ENCODE measurements at regions not wholly inside any gene's neighbourhood (a gene's known extent, or its start where the extent isn't known, plus 50 kb on each side); places are given as distances from the start of the nearest gene placed in this dataset.
"Not testable (repeated sequence)": the region's sequence is repeated elsewhere in the genome, so short reads cannot be mapped to it uniquely, and the experiment has no call there.

GRCh38 chr10:65788271-65788670, 1137.6 kb upstream of the LRRTM3 start:
- H3K27me3 ChIP-seq (ENCODE audit: control insufficient read depth, insufficient read depth, low read length), result no peaks in the 10 kb centered on the region

GRCh38 chr10:65791979-65792378, 1133.9 kb upstream of the LRRTM3 start:
- no peak overlapping the region for H3K9ac ChIP-seq (ENCODE audit: low read depth, low read length)
- H3K4me3 ChIP-seq (ENCODE audit: low read depth, low read length), result no peak overlapping the region
- no peaks in the 10 kb centered on the region for H3K9me3 ChIP-seq (ENCODE audit: control insufficient read depth, insufficient read depth, low read length)
- H3K27me3 ChIP-seq (ENCODE audit: control insufficient read depth, insufficient read depth, low read length), result no peaks in the 10 kb centered on the region
- H3K36me3 ChIP-seq (ENCODE audit: control insufficient read depth, insufficient read depth, low read length), result no peaks in the 10 kb centered on the region
- peaks cover 7% of the 10 kb centered on the region; the same call in 1 of the 2 replicates for H3K4me1 ChIP-seq (ENCODE audit: control insufficient read depth, insufficient read depth, low read length)
- H3K27ac ChIP-seq (ENCODE audit: low read depth, low read length), result no peak overlapping the region

More at GRCh38 chr10:65788271-65788670, 1137.6 kb upstream of the LRRTM3 start:
- H3K9ac ChIP-seq (ENCODE audit: low read depth, low read length), result no peak overlapping the region
- H3K4me1 ChIP-seq (ENCODE audit: control insufficient read depth, insufficient read depth, low read length), result peaks cover 4% of the 10 kb centered on the region; the same call in 1 of the 2 replicates
- H3K27ac ChIP-seq (ENCODE audit: low read depth, low read length), result no peak overlapping the region
- no peaks in the 10 kb centered on the region for H3K9me3 ChIP-seq (ENCODE audit: control insufficient read depth, insufficient read depth, low read length)
- H3K36me3 ChIP-seq (ENCODE audit: control insufficient read depth, insufficient read depth, low read length), result no peaks in the 10 kb centered on the region
- no peak overlapping the region for H3K4me3 ChIP-seq (ENCODE audit: low read depth, low read length)

GRCh38 chr10:65793738-65794425, 1132.0 kb upstream of the LRRTM3 start:
- H3K36me3 ChIP-seq (ENCODE audit: control insufficient read depth, insufficient read depth, low read length), result no peaks in the 10 kb centered on the region
- no peak overlapping the region for H3K4me3 ChIP-seq (ENCODE audit: low read depth, low read length)
- no peaks in the 10 kb centered on the region for H3K9me3 ChIP-seq (ENCODE audit: control insufficient read depth, insufficient read depth, low read length)
- H3K27me3 ChIP-seq (ENCODE audit: control insufficient read depth, insufficient read depth, low read length), result no peaks in the 10 kb centered on the region
- no peak overlapping the region for H3K27ac ChIP-seq (ENCODE audit: low read depth, low read length)
- no peak overlapping the region for H3K9ac ChIP-seq (ENCODE audit: low read depth, low read length)
- peaks cover 7% of the 10 kb centered on the region; the same call in 1 of the 2 replicates for H3K4me1 ChIP-seq (ENCODE audit: control insufficient read depth, insufficient read depth, low read length)

GRCh38 chr10:65794861-65795260, 1131.0 kb upstream of the LRRTM3 start:
- not testable (repeated sequence) for H3K9ac ChIP-seq (ENCODE audit: low read depth, low read length); H3K27ac ChIP-seq (ENCODE audit: low read depth, low read length); H3K4me1 ChIP-seq (ENCODE audit: control insufficient read depth, insufficient read depth, low read length); H3K9me3 ChIP-seq (ENCODE audit: control insufficient read depth, insufficient read depth, low read length); H3K4me3 ChIP-seq (ENCODE audit: low read depth, low read length); H3K27me3 ChIP-seq (ENCODE audit: control insufficient read depth, insufficient read depth, low read length); H3K36me3 ChIP-seq (ENCODE audit: control insufficient read depth, insufficient read depth, low read length)

- Histone ChIP-seq H3K9me3 (ENCODE audit: control insufficient read depth, insufficient read depth, low read length) (no peaks in the 10 kb centered on the region), H3K4me3 (ENCODE audit: low read depth, low read length) (no peak overlapping the region), H3K27ac (ENCODE audit: low read depth, low read length) (no peak overlapping the region), H3K9ac (ENCODE audit: low read depth, low read length) (no peak overlapping the region), H3K36me3 (ENCODE audit: control insufficient read depth, insufficient read depth, low read length) (no peaks in the 10 kb centered on the region), H3K4me1 (ENCODE audit: control insufficient read depth, insufficient read depth, low read length) (peaks cover 7% of the 10 kb centered on the region; the same call in 1 of the 2 replicates), H3K27me3 (ENCODE audit: control insufficient read depth, insufficient read depth, low read length) (no peaks in the 10 kb centered on the region)
Measured at GRCh38 chr10:65796472-65796871, 1129.4 kb upstream of the LRRTM3 start.

GRCh38 chr10:65798133-65798532, 1127.7 kb upstream of the LRRTM3 start:
- H3K4me3 ChIP-seq (ENCODE audit: low read depth, low read length), result no peak overlapping the region
- H3K27ac ChIP-seq (ENCODE audit: low read depth, low read length), result no peak overlapping the region
- no peaks in the 10 kb centered on the region for H3K9me3 ChIP-seq (ENCODE audit: control insufficient read depth, insufficient read depth, low read length)
- H3K36me3 ChIP-seq (ENCODE audit: control insufficient read depth, insufficient read depth, low read length), result no peaks in the 10 kb centered on the region
- H3K9ac ChIP-seq (ENCODE audit: low read depth, low read length), result no peak overlapping the region
- H3K27me3 ChIP-seq (ENCODE audit: control insufficient read depth, insufficient read depth, low read length), result no peaks in the 10 kb centered on the region
- peaks cover 4% of the 10 kb centered on the region; the same call in 1 of the 2 replicates for H3K4me1 ChIP-seq (ENCODE audit: control insufficient read depth, insufficient read depth, low read length)

GRCh38 chr10:65802391-65802790, 1123.4 kb upstream of the LRRTM3 start:
- H3K9me3 ChIP-seq (ENCODE audit: control insufficient read depth, insufficient read depth, low read length), result no peaks in the 10 kb centered on the region
- no peaks in the 10 kb centered on the region for H3K27me3 ChIP-seq (ENCODE audit: control insufficient read depth, insufficient read depth, low read length)
- no peak overlapping the region for H3K27ac ChIP-seq (ENCODE audit: low read depth, low read length)
- H3K4me1 ChIP-seq (ENCODE audit: control insufficient read depth, insufficient read depth, low read length), result peaks cover 3% of the 10 kb centered on the region; the same call in 1 of the 2 replicates
- no peak overlapping the region for H3K4me3 ChIP-seq (ENCODE audit: low read depth, low read length)
- H3K9ac ChIP-seq (ENCODE audit: low read depth, low read length), result no peak overlapping the region
- no peaks in the 10 kb centered on the region for H3K36me3 ChIP-seq (ENCODE audit: control insufficient read depth, insufficient read depth, low read length)

- Histone ChIP-seq H3K27me3 (ENCODE audit: control insufficient read depth, insufficient read depth, low read length) (no peaks in the 10 kb centered on the region), H3K4me3 (ENCODE audit: low read depth, low read length) (no peak overlapping the region), H3K4me1 (ENCODE audit: control insufficient read depth, insufficient read depth, low read length) (peaks cover 3% of the 10 kb centered on the region; the same call in 1 of the 2 replicates), H3K9me3 (ENCODE audit: control insufficient read depth, insufficient read depth, low read length) (no peaks in the 10 kb centered on the region), H3K9ac (ENCODE audit: low read depth, low read length) (no peak overlapping the region), H3K36me3 (ENCODE audit: control insufficient read depth, insufficient read depth, low read length) (no peaks in the 10 kb centered on the region), H3K27ac (ENCODE audit: low read depth, low read length) (no peak overlapping the region)
Measured at GRCh38 chr10:65805511-65805910, 1120.3 kb upstream of the LRRTM3 start.

- H3K9ac ChIP-seq (ENCODE audit: low read depth, low read length), result no peak overlapping the region
- no peaks in the 10 kb centered on the region for H3K27me3 ChIP-seq (ENCODE audit: control insufficient read depth, insufficient read depth, low read length)
- peaks cover 3% of the 10 kb centered on the region; the same call in 1 of the 2 replicates for H3K4me1 ChIP-seq (ENCODE audit: control insufficient read depth, insufficient read depth, low read length)
- H3K27ac ChIP-seq (ENCODE audit: low read depth, low read length), result no peak overlapping the region
- H3K9me3 ChIP-seq (ENCODE audit: control insufficient read depth, insufficient read depth, low read length), result no peaks in the 10 kb centered on the region
- H3K4me3 ChIP-seq (ENCODE audit: low read depth, low read length), result no peak overlapping the region
- H3K36me3 ChIP-seq (ENCODE audit: control insufficient read depth, insufficient read depth, low read length), result no peaks in the 10 kb centered on the region
Measured at GRCh38 chr10:65805993-65806392, 1119.8 kb upstream of the LRRTM3 start.

GRCh38 chr10:65808687-65809333, 1117.0 kb upstream of the LRRTM3 start:
- no peaks in the 10 kb centered on the region for H3K36me3 ChIP-seq (ENCODE audit: control insufficient read depth, insufficient read depth, low read length)
- H3K4me3 ChIP-seq (ENCODE audit: low read depth, low read length), result no peak overlapping the region
- no peak overlapping the region for H3K27ac ChIP-seq (ENCODE audit: low read depth, low read length)
- peaks cover 3% of the 10 kb centered on the region; the same call in 1 of the 2 replicates for H3K4me1 ChIP-seq (ENCODE audit: control insufficient read depth, insufficient read depth, low read length)
- no peaks in the 10 kb centered on the region for H3K9me3 ChIP-seq (ENCODE audit: control insufficient read depth, insufficient read depth, low read length)
- H3K27me3 ChIP-seq (ENCODE audit: control insufficient read depth, insufficient read depth, low read length), result no peaks in the 10 kb centered on the region
- H3K9ac ChIP-seq (ENCODE audit: low read depth, low read length), result no peak overlapping the region

- no peaks in the 10 kb centered on the region for H3K9me3 ChIP-seq (ENCODE audit: control insufficient read depth, insufficient read depth, low read length)
- peaks cover 8% of the 10 kb centered on the region for H3K4me1 ChIP-seq (ENCODE audit: control insufficient read depth, insufficient read depth, low read length)
- H3K4me3 ChIP-seq (ENCODE audit: low read depth, low read length), result no peak overlapping the region
- no peaks in the 10 kb centered on the region for H3K27me3 ChIP-seq (ENCODE audit: control insufficient read depth, insufficient read depth, low read length)
- H3K27ac ChIP-seq (ENCODE audit: low read depth, low read length), result no peak overlapping the region
- H3K36me3 ChIP-seq (ENCODE audit: control insufficient read depth, insufficient read depth, low read length), result no peaks in the 10 kb centered on the region
- H3K9ac ChIP-seq (ENCODE audit: low read depth, low read length), result no peak overlapping the region
Measured at GRCh38 chr10:65811931-65812525, 1113.8 kb upstream of the LRRTM3 start.
